ENCODE measurements at regions not wholly inside any gene's neighbourhood (a gene's known extent, or its start where the extent isn't known, plus 50 kb on each side); places are given as distances from the start of the nearest gene placed in this dataset.

DNA sequence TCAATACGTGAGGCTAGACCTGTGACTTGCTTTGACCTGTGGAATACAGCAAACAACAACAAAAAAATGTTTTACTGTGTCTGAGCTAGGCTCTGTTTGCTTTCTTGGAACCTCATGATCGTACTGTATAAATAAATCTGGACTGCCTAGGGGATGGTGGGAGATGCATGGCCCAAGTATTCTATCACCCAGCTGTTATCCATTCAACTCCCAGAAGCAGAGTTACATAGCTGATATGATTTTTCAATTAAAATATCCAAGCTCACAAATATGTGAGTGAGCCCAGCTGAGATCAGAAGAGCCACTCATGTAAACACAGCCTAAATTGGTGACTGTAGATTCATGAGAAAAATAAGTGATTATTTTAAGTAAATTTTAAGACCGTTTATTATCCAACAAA is 154.1 kb upstream of the THUMPD2 start:
- 82% methylated on average over 1 of the region's 3 CpGs for WGBS (ENCODE audit: insufficient coverage, low lambda C conversion rate)

DNA sequence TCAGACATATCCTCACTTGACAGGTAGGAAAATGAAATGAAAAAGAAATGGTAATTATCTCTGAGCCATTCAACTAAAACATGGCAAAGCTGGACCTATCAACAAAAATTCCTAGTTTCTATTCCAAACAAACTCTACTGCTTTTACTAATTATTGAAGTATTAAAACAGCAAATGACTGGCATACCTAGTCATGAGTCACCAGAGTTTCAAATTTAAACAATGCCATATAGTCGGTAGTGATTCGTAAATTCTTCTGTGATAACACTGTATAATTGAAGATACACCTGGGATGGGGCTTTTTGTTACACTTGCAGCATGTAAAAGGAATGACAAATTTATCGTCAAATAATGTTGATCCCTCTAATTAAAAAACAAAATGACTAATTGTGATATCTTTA is 153.1 kb upstream of the THUMPD2 start:
- H3K4me1 ChIP-seq (ENCODE audit: control insufficient read depth, insufficient read depth, low read length), result no peaks in the 10 kb centered on the region
- 100% methylated on average over 3 of the region's 3 CpGs for WGBS (ENCODE audit: insufficient coverage, low lambda C conversion rate)

More for the DNA sequence above, 154.1 kb upstream of the THUMPD2 start:
- no peak for DNase-seq
- H3K27me3 ChIP-seq (ENCODE audit: control insufficient read depth, insufficient read depth, low read length), result no peaks in the 10 kb centered on the region
- H3K9me3 ChIP-seq (ENCODE audit: control insufficient read depth, low read depth, low read length), result no peaks in the 10 kb centered on the region
- no peaks in the 10 kb centered on the region for H3K36me3 ChIP-seq (ENCODE audit: control insufficient read depth, insufficient read depth, low read length)
- no peak overlapping the region for H3K27ac ChIP-seq (ENCODE audit: low read length)
- no peak overlapping the region for H3K4me3 ChIP-seq (ENCODE audit: low read length)
- no peaks in the 10 kb centered on the region for H3K4me1 ChIP-seq (ENCODE audit: control insufficient read depth, insufficient read depth, low read length)

DNA sequence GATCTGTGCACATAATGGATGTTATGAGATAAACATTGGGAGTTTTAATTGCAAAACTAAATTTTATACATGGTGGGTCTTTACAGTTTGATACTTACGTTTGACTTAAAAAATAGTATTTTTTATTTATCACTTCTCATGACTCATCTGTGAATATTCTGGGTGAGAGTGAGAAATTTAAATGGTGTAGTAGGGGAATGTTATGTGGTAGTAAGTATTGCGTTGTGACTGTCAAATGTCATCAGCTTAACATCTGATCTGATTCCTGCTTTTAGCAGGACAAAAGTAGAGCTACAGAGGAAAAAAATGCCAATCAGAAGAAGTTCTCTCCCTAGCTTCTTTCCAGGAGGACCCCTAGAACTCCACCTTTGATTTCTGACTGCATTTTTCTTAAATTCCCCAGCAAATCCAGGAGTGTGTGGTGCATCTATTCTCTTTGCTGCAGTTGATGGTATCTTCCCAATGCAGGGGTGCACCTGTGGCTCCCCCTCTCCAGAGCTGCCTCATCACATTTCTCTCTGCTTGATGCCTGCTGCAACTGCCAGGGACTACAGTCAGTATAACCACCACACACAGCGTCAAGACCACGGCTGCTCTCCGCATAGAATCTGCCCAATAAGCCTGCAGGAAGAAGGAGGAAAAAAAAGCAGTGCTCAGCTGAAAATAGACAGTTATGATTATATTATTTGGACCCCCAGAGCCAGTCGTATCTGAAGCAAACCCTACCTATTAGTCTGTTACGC is 151.3 kb upstream of the THUMPD2 start:
- Histone ChIP-seq H3K4me3 (ENCODE audit: low read length) (no peak overlapping the region), H3K36me3 (ENCODE audit: control insufficient read depth, insufficient read depth, low read length) (no peaks in the 10 kb centered on the region), H3K27ac (ENCODE audit: low read length) (no peak overlapping the region), H3K9me3 (ENCODE audit: control insufficient read depth, low read depth, low read length) (no peaks in the 10 kb centered on the region), H3K27me3 (ENCODE audit: control insufficient read depth, insufficient read depth, low read length) (no peaks in the 10 kb centered on the region), H3K4me1 (ENCODE audit: control insufficient read depth, insufficient read depth, low read length) (no peaks in the 10 kb centered on the region)
- no peak for DNase-seq
- 93% methylated on average over 2 of the region's 7 CpGs for WGBS (ENCODE audit: insufficient coverage, low lambda C conversion rate)

More for the DNA sequence above, 153.1 kb upstream of the THUMPD2 start:
- Histone ChIP-seq H3K27me3 (ENCODE audit: control insufficient read depth, insufficient read depth, low read length) (no peaks in the 10 kb centered on the region), H3K36me3 (ENCODE audit: control insufficient read depth, insufficient read depth, low read length) (no peaks in the 10 kb centered on the region), H3K27ac (ENCODE audit: low read length) (no peak overlapping the region), H3K9me3 (ENCODE audit: control insufficient read depth, low read depth, low read length) (no peaks in the 10 kb centered on the region), H3K4me3 (ENCODE audit: low read length) (no peak overlapping the region)
- DNase-seq, result no peak

DNA sequence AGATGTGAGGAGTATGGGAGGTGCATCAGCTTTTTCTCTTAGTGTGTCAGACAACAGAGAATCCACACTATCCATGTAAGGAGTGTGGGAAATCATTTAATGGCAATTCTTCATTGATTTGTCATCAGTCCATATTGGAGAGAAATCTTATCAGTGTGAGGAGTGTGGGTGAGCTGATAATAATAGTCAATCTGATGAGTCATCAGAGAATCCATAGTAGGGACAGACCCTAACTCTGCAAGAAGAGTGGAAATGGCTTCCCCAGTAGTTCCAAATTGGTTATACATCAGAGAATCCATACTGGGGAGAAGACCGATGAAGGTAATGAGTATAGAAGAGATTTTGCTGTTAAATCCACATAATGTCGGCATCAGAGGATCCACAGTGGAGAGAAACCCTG is 150.5 kb upstream of the THUMPD2 start:
- Histone ChIP-seq H3K4me3 (ENCODE audit: low read length) (no peak overlapping the region), H3K27ac (ENCODE audit: low read length) (no peak overlapping the region), H3K9me3 (ENCODE audit: control insufficient read depth, low read depth, low read length) (no peaks in the 10 kb centered on the region), H3K4me1 (ENCODE audit: control insufficient read depth, insufficient read depth, low read length) (no peaks in the 10 kb centered on the region), H3K36me3 (ENCODE audit: control insufficient read depth, insufficient read depth, low read length) (no peaks in the 10 kb centered on the region), H3K27me3 (ENCODE audit: control insufficient read depth, insufficient read depth, low read length) (no peaks in the 10 kb centered on the region)
- WGBS (ENCODE audit: insufficient coverage, low lambda C conversion rate), result 100% methylated on average over 2 of the region's 2 CpGs
- no peak for DNase-seq

DNA sequence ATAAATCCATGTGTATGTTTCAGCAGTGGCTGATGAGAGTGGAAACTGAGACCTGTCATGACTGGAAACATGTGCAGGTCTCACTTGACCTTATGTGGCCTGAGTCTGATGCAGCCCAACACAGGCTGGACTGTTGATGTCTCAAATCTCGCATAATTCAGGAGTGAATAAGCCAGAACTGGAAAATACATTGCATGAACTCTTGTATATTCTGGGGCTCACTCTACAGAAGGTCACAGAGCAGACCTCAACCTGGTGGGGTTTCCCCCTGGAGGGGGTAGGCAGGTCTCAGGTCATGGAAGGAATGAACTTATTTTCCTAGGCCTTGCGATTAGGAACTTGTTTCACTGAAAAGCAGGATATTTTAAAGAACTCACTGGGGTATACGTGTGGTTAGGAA is 146.3 kb upstream of the THUMPD2 start:
- Histone ChIP-seq H3K9me3 (ENCODE audit: control insufficient read depth, low read depth, low read length) (no peaks in the 10 kb centered on the region), H3K27ac (ENCODE audit: low read length) (no peak overlapping the region), H3K4me1 (ENCODE audit: control insufficient read depth, insufficient read depth, low read length) (no peaks in the 10 kb centered on the region), H3K36me3 (ENCODE audit: control insufficient read depth, insufficient read depth, low read length) (no peaks in the 10 kb centered on the region), H3K27me3 (ENCODE audit: control insufficient read depth, insufficient read depth, low read length) (no peaks in the 10 kb centered on the region), H3K4me3 (ENCODE audit: low read length) (no peak overlapping the region)
- WGBS (ENCODE audit: insufficient coverage, low lambda C conversion rate), result 100% methylated on average over 1 of the region's 3 CpGs
- DNase-seq, result no peak

DNA sequence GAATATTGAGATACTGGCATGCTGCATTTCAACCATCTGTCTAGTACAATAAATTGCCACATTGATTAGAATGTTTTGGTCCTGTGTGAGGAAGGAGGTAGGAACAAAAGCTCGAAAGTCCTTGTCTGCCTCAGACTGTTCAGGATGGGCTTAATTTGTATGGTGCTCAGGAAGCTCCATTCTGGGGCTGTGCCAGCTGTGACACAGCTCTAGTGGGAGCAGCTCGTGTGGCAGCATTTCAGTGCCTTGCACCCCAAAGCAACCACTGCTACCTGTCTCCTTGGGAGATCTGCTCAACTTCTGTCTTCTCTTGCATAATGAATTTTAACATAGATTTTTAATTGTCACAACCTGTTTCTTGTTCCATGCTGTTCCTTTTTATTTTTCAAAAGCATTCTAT is 144.4 kb upstream of the THUMPD2 start:
- DNase-seq, result no peak
- no peaks in the 10 kb centered on the region for H3K9me3 ChIP-seq (ENCODE audit: control insufficient read depth, low read depth, low read length)
- WGBS (ENCODE audit: insufficient coverage, low lambda C conversion rate), result no CpG with 5 or more reads among the region's 2 CpGs

DNA sequence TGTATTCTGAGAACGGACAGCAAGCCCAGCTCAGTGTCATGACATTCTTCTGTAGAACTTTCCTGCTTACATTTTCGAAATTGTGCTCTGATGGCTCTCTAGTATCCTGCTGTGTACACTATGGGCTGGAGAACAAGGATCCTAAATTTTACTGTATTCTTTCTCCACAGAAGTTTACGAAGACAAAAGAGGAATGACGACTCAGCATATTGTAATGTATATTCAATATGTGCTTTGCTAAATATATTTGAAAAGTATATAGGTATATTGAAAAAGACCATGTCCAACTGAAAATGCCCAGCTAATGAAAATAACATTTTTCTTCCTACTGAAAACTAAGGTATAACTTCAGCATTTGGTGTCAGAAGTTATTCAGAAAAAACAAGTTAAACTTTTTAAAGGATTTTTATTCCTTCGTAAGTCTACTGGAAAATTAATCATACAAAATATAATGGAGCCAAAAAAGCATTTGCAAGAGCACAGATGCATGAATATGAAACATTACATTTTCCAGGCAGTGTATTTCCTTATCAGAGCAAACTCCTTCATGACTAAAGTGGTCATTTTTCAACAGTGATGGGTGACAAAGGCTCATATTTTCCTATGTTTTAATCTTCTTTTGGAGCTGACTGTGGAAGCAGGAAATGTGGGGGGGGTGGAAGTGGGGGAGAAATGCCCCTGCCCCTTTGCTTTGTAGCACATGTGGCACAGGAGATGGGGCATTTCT is 143.8 kb upstream of the THUMPD2 start:
- 80% methylated on average over 1 of the region's 5 CpGs for WGBS (ENCODE audit: insufficient coverage, low lambda C conversion rate)
- no peaks in the 10 kb centered on the region for H3K9me3 ChIP-seq (ENCODE audit: control insufficient read depth, low read depth, low read length)
- H3K27ac ChIP-seq (ENCODE audit: low read length), result no peak overlapping the region
- H3K4me3 ChIP-seq (ENCODE audit: low read length), result no peak overlapping the region
- no peaks in the 10 kb centered on the region for H3K27me3 ChIP-seq (ENCODE audit: control insufficient read depth, insufficient read depth, low read length)
- H3K36me3 ChIP-seq (ENCODE audit: control insufficient read depth, insufficient read depth, low read length), result no peaks in the 10 kb centered on the region
- DNase-seq, result no peak
- H3K4me1 ChIP-seq (ENCODE audit: control insufficient read depth, insufficient read depth, low read length), result no peaks in the 10 kb centered on the region

More for the DNA sequence above, 144.4 kb upstream of the THUMPD2 start:
- no peak overlapping the region for H3K4me3 ChIP-seq (ENCODE audit: low read length)
- H3K27ac ChIP-seq (ENCODE audit: low read length), result no peak overlapping the region
- no peaks in the 10 kb centered on the region for H3K36me3 ChIP-seq (ENCODE audit: control insufficient read depth, insufficient read depth, low read length)
- H3K4me1 ChIP-seq (ENCODE audit: control insufficient read depth, insufficient read depth, low read length), result no peaks in the 10 kb centered on the region
- H3K27me3 ChIP-seq (ENCODE audit: control insufficient read depth, insufficient read depth, low read length), result no peaks in the 10 kb centered on the region

DNA sequence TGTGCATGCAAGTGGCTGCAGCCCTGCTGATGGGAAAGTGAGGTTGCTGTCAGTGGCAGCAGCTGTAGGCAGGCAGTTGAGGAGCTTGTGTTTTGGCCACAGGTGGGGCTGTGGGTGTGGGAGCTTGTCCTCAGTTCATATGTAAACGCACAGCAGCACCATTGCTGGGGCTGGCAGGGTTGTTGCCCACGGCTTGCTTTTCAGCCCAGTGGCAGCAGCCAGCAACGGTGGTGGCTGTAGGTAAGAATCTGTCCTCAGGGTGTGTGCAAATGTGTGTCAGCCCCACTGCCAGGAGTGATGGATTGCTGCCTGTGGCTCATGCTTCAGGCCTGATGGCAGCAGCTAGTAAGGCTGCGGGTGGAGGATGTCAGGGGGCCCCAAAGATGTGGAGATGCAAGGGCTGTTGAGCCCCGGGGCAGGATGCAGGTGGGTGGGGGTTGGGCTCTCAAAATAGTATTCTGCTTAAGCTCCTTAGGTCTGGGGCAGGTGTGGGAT is 141.3 kb upstream of the THUMPD2 start:
- no peaks in the 10 kb centered on the region for H3K4me1 ChIP-seq (ENCODE audit: control insufficient read depth, insufficient read depth, low read length)
- no peaks in the 10 kb centered on the region for H3K27me3 ChIP-seq (ENCODE audit: control insufficient read depth, insufficient read depth, low read length)
- H3K36me3 ChIP-seq (ENCODE audit: control insufficient read depth, insufficient read depth, low read length), result no peaks in the 10 kb centered on the region
- H3K4me3 ChIP-seq (ENCODE audit: low read length), result no peak overlapping the region
- no peaks in the 10 kb centered on the region for H3K9me3 ChIP-seq (ENCODE audit: control insufficient read depth, low read depth, low read length)
- no peak overlapping the region for H3K27ac ChIP-seq (ENCODE audit: low read length)
- WGBS (ENCODE audit: insufficient coverage, low lambda C conversion rate), result no CpG with 5 or more reads among the region's 5 CpGs
- DNase-seq, result no peak

DNA sequence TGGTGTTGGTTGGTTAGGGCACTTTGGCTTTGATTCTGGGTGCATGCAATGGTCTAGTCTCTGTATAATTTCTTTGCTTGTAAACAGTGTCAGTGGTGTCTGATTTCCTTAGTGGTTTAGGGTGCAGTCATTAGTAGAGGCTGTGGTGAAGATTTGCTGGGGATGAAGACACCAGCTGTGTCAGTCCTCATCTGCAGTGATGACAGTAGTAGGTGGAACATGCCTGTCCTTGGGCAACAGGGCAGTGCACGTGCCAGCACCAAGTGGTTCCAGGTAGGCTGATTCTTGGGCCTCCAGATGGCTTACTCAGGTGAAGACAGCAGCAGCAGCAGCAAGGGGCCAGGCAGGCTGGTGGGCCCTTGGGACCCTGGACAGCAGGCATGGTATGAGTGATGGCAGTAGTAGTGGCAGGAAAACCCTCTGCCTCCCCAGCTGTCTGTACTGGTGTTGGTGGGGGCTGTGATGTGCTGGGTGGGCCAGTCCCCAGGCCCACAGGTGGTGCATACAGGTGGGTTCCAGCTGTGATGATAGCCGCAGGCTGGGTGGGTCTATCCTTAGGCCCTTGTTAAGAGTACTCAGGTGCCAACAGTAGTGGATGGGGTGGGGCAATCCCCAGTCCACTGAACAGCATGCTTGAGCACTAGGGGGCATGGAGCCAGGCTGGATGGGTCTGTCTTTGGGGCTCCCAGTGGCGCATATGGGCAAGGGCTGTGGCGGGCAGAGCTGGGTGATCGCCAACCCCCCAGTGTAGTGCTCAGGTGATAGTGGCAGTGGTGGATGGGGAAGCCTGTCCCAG is 140.7 kb upstream of the THUMPD2 start:
- Histone ChIP-seq H3K9me3 (ENCODE audit: control insufficient read depth, low read depth, low read length) (no peaks in the 10 kb centered on the region), H3K4me3 (ENCODE audit: low read length) (no peak overlapping the region), H3K36me3 (ENCODE audit: control insufficient read depth, insufficient read depth, low read length) (no peaks in the 10 kb centered on the region), H3K27ac (ENCODE audit: low read length) (no peak overlapping the region), H3K27me3 (ENCODE audit: control insufficient read depth, insufficient read depth, low read length) (no peaks in the 10 kb centered on the region), H3K4me1 (ENCODE audit: control insufficient read depth, insufficient read depth, low read length) (no peaks in the 10 kb centered on the region)
- no peak for DNase-seq
- WGBS (ENCODE audit: insufficient coverage, low lambda C conversion rate), result no CpG with 5 or more reads among the region's 5 CpGs

DNA sequence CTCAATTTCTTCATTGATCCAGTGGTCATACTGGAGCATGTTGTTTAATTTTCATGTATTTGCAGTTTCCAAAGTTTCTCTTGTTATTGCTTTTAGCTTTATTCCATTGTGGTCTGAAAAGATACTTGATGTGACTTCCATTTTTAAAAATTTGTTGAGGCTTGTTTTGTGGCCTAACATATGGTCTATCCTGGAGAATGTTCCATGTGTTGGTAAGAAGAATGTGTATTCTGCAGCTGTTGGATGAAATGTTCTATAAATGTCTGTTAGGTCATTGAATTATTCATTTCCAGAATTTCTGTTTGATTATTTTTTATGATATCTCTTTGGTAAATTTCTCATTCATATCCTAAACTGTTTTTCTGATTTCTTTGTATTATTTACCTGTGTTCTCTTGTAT is 139.8 kb upstream of the THUMPD2 start:
- no peak overlapping the region for H3K27ac ChIP-seq (ENCODE audit: low read length)
- no peaks in the 10 kb centered on the region for H3K9me3 ChIP-seq (ENCODE audit: control insufficient read depth, low read depth, low read length)
- H3K27me3 ChIP-seq (ENCODE audit: control insufficient read depth, insufficient read depth, low read length), result no peaks in the 10 kb centered on the region
- H3K4me3 ChIP-seq (ENCODE audit: low read length), result no peak overlapping the region
- H3K4me1 ChIP-seq (ENCODE audit: control insufficient read depth, insufficient read depth, low read length), result no peaks in the 10 kb centered on the region
- no peak for DNase-seq
- H3K36me3 ChIP-seq (ENCODE audit: control insufficient read depth, insufficient read depth, low read length), result no peaks in the 10 kb centered on the region
